ENCODE measurements at regions not wholly inside any gene's neighbourhood (a gene's known extent, or its start where the extent isn't known, plus 50 kb on each side); places are given as distances from the start of the nearest gene placed in this dataset.

- Histone ChIP-seq H3K4me2 (ENCODE audit: low read depth, low read length) (no peak overlapping the region), H3K56ac (ENCODE audit: extremely low read depth, insufficient read depth, low read length) (no peak overlapping the region), H4K20me1 (ENCODE audit: insufficient read depth, low read length) (no peaks in the 10 kb centered on the region), H3K36me3 (ENCODE audit: control insufficient read depth, insufficient read depth, low read length) (no peaks in the 10 kb centered on the region), H2BK5ac (ENCODE audit: low read depth, low read length, poor library complexity, severe bottlenecking) (no peak overlapping the region), H3K4me1 (ENCODE audit: control insufficient read depth, insufficient read depth, low read length) (no peaks in the 10 kb centered on the region), H3K79me1 (ENCODE audit: low read depth in 1 of 2, low read length in 2 of 2) (no peaks in the 10 kb centered on the region), H2AK5ac (ENCODE audit: low read depth, low read length) (no peak overlapping the region), H2BK20ac (ENCODE audit: low read depth, low read length) (no peak overlapping the region), H4K8ac (ENCODE audit: low read depth in 2 of 2, low read length in 2 of 2) (no peak overlapping the region), H3K9me3 (ENCODE audit: control insufficient read depth, insufficient read depth, low read length) (no peaks in the 10 kb centered on the region), H2BK15ac (ENCODE audit: low read depth, low read length) (no peak overlapping the region), H3K9me1 (ENCODE audit: insufficient read depth, low read length) (no peaks in the 10 kb centered on the region), H4K91ac (ENCODE audit: insufficient read depth, low read depth, low read length) (no peak overlapping the region), H3K9ac (ENCODE audit: low read depth, low read length) (no peak overlapping the region), H3K4ac (ENCODE audit: low read depth, low read length) (no peak overlapping the region), H2AK9ac (replicated peaks; ENCODE audit: low read depth, low read length, poor library complexity) (no peak overlapping the region), H3K27ac (ENCODE audit: insufficient read depth, low read length) (no peak overlapping the region), H3K14ac (replicated peaks; ENCODE audit: low read depth, low read length) (no peak overlapping the region), H3K4me3 (ENCODE audit: insufficient read depth, low read depth, low read length) (no peak overlapping the region), H2BK120ac (ENCODE audit: low read depth, low read length) (no peak overlapping the region), H3K23ac (ENCODE audit: low read depth, low read length) (no peak overlapping the region), H3K18ac (ENCODE audit: low read depth, low read length) (no peak overlapping the region), H3K27me3 (ENCODE audit: control insufficient read depth, insufficient read depth, low read length) (no peaks in the 10 kb centered on the region), H4K5ac (ENCODE audit: low read depth, low read length) (no peak overlapping the region), H2AFZ (replicated peaks; ENCODE audit: low read length, poor library complexity) (no peak overlapping the region)
- CTCF ChIA-PET = no interaction called here
- POLR2A ChIA-PET (ENCODE audit: unreplicated experiment) = no interaction called here
- dilution Hi-C loops (cut with HindIII; ENCODE audit: low sequenced_read_pairs, unreplicated experiment) (no loop called here), intact Hi-C loops (cut with micrococcal nuclease) (no loop called here), in situ Hi-C loops (cut with MboI; ENCODE audit: low sequenced_read_pairs) (no loop called here)
- WGBS, 2 experiments (ENCODE audit: extremely low coverage in 2 of 2, insufficient read length in 1 of 2) = no CpG with 5 or more reads among the region's 1 CpG
- TF ChIP-seq CEBPB (IDR thresholded peaks at IDR 0.05; ENCODE audit: low read depth, low read length) = no peak
- DNase-seq (no peak), ATAC-seq (ENCODE audit: low read depth) (no peak)
- no TSS peak for BruUV-seq (replicated peaks)
Observed at GRCh38 chr13:102495663-102496062, 93.8 kb upstream of the FGF14 start.

All from IMR-90 (cell line).